ENCODE measurements at regions not wholly inside any gene's neighbourhood (a gene's known extent, or its start where the extent isn't known, plus 50 kb on each side); places are given as distances from the start of the nearest gene placed in this dataset.

DNA sequence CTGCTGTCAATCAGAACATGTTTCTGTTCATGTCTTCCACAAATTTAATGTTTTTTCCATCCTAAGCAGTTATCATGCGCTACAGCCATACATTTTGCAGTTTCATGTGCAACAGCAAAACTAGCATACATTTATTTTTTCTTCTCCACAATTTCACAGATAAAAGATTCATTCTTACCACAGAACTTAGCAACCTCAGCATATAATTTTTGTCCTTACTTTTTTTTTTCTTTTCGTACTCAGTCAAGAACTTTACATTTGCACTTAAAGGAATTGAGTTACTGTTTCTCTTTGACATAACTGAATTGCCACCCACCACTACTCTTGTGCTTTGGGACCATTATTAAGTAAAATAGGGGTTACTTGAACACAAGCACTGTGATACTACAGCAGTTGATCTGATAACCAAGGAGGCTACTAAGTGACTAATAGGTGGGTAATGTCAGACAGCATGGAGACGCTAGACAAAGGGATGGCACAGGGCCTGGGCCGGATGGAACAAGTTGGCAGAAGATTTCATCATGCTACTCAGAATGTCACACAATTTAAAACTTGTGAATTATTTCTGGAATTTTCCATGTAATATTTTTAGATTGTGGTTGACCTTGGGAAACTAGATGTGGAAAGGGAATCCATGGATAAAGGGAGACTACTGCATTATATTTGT lies 50.2 kb upstream of the LHX8 start:
- TF ChIP-seq, protein P1, sequence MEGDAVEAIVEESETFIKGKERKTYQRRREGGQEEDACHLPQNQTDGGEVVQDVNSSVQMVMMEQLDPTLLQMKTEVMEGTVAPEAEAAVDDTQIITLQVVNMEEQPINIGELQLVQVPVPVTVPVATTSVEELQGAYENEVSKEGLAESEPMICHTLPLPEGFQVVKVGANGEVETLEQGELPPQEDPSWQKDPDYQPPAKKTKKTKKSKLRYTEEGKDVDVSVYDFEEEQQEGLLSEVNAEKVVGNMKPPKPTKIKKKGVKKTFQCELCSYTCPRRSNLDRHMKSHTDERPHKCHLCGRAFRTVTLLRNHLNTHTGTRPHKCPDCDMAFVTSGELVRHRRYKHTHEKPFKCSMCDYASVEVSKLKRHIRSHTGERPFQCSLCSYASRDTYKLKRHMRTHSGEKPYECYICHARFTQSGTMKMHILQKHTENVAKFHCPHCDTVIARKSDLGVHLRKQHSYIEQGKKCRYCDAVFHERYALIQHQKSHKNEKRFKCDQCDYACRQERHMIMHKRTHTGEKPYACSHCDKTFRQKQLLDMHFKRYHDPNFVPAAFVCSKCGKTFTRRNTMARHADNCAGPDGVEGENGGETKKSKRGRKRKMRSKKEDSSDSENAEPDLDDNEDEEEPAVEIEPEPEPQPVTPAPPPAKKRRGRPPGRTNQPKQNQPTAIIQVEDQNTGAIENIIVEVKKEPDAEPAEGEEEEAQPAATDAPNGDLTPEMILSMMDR (conservative IDR thresholded peaks at IDR 0.05; ENCODE audit: control insufficient read depth, insufficient read depth, low read depth, low read length) = no peak
- DNase-seq (ENCODE audit: low read depth) = no peak
- H3K4me3 ChIP-seq (ENCODE audit: control insufficient read depth, low read depth, low read length) = no peak overlapping the region

Data from fibroblast of mammary gland (primary cell).